ENCODE measurements at regions not wholly inside any gene's neighbourhood (a gene's known extent, or its start where the extent isn't known, plus 50 kb on each side); places are given as distances from the start of the nearest gene placed in this dataset.
"Not testable (repeated sequence)": the region's sequence is repeated elsewhere in the genome, so short reads cannot be mapped to it uniquely, and the experiment has no call there.

DNA sequence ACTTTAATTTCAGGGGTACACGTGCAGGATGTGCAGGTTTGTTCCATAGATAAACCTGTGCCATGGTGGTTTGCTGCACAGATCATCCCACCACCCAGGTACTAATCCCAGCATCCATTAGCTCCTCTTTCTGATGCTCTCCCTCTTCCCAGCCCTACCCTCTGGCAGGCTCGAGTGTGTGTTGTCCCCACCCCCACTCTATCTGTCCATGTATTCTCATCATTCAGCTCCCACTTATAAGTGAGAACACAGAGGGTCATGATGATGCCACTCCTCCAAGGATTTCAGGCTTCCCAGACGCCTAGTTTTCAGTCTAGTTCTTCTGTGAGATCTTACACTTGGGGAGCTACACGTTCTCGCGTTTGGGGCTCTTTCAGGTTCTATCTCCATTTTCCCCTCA lies 93.4 kb upstream of the NBPF11 start:
- WGBS (ENCODE audit: insufficient coverage, insufficient read length) = no CpG with 5 or more reads among the region's 6 CpGs
- not testable (repeated sequence) for H3K36me3 ChIP-seq (ENCODE audit: control insufficient read depth, insufficient read depth, low read length); H3K4me1 ChIP-seq (ENCODE audit: control insufficient read depth, insufficient read depth, low read length); H3K27ac ChIP-seq (ENCODE audit: low read length); DNase-seq (ENCODE audit: low read depth, low spot score); H3K9me3 ChIP-seq (ENCODE audit: control insufficient read depth, insufficient read depth, low read length); H3K4me3 ChIP-seq (ENCODE audit: low read length); H3K27me3 ChIP-seq (ENCODE audit: control insufficient read depth, insufficient read depth, low read length)

DNA sequence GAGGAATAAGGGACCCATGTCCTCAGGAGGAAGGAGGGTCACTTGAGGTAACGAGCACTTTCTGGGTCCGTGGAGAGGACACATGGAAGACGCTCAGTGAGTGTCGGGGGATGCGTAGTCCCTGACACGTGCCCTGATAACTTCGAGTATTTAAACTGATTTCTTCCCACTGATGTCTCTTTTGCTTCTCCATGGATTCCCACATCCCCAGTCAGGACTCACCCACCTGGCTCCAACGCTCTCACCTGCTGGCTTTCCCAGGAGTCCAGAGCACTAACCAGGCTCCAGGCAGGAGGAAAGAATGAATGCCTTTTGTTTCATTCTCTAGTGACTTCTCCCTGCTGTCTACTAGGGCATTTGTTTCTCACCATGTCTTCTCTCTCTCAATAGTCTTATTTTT lies 81.2 kb upstream of the NBPF11 start:
- WGBS (ENCODE audit: insufficient coverage, insufficient read length) = no CpG with 5 or more reads among the region's 8 CpGs
- H3K27me3 ChIP-seq (ENCODE audit: control insufficient read depth, insufficient read depth, low read length); H3K4me3 ChIP-seq (ENCODE audit: low read length); H3K27ac ChIP-seq (ENCODE audit: low read length); DNase-seq (ENCODE audit: low read depth, low spot score); H3K36me3 ChIP-seq (ENCODE audit: control insufficient read depth, insufficient read depth, low read length); H3K4me1 ChIP-seq (ENCODE audit: control insufficient read depth, insufficient read depth, low read length); H3K9me3 ChIP-seq (ENCODE audit: control insufficient read depth, insufficient read depth, low read length): not testable (repeated sequence)

DNA sequence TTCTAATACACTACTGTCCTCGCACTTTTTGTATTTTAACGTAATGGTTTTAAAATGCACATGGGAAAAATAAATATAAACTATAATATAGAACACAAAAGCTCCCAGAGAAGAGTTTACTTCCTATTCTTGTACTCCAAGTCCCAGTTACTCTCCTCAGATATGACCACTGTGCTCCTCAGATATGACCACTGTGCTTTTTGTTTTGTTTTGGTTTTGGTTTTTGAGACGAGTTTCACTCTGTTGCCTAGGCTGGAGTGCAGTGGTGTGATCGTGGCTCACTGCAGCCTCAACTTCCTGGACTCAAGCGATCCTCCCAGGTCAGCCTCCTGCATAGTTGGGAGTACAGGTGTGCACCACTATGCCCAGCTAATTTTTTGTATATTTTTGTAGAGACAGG lies 76.8 kb upstream of the NBPF11 start:
- DNase-seq (ENCODE audit: low read depth, low spot score); H3K27me3 ChIP-seq (ENCODE audit: control insufficient read depth, insufficient read depth, low read length); H3K4me3 ChIP-seq (ENCODE audit: low read length); H3K4me1 ChIP-seq (ENCODE audit: control insufficient read depth, insufficient read depth, low read length); H3K27ac ChIP-seq (ENCODE audit: low read length); H3K9me3 ChIP-seq (ENCODE audit: control insufficient read depth, insufficient read depth, low read length); H3K36me3 ChIP-seq (ENCODE audit: control insufficient read depth, insufficient read depth, low read length): not testable (repeated sequence)
- no CpG with 5 or more reads among the region's 5 CpGs for WGBS (ENCODE audit: insufficient coverage, insufficient read length)

DNA sequence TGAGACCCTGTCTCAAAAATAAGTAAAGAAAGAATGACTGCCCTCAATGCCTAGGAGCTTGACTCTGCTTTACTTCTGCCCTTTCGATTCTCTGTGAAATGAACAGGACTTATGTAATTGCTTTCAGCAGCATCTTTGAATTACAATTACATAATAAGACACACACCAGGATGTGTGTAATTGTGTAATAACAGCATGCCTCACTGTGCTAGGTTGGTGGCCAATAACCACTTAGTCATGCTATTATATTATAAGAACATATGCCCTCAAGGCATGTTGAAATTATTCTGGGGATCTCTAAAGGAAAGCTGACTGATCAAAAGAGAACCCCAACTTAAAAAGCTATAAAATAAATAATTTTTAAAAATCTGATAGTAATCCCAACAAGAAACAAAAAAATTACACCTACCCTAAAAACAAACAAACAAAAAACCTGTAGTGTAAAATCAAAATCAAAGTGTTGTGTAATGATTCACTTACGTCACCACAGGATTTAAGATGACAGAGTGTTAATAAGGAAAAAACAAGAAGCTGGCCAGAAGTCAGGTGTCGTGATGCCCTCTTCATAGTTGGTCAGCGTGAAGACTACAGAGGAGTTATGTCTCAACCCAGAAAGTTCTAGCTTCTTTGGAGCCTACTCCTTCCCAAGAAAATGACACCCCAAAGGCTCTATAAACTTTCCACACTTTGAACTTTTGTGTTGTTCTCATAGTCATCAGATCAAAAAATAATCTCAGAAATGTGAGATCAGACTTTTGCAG lies 70.5 kb upstream of the NBPF11 start:
- H3K27me3 ChIP-seq (ENCODE audit: control insufficient read depth, insufficient read depth, low read length); H3K27ac ChIP-seq (ENCODE audit: low read length); H3K4me1 ChIP-seq (ENCODE audit: control insufficient read depth, insufficient read depth, low read length); H3K9me3 ChIP-seq (ENCODE audit: control insufficient read depth, insufficient read depth, low read length); H3K36me3 ChIP-seq (ENCODE audit: control insufficient read depth, insufficient read depth, low read length); H3K4me3 ChIP-seq (ENCODE audit: low read length); DNase-seq (ENCODE audit: low read depth, low spot score): not testable (repeated sequence)
- WGBS (ENCODE audit: insufficient coverage, insufficient read length) = no CpG with 5 or more reads among the region's 4 CpGs

DNA sequence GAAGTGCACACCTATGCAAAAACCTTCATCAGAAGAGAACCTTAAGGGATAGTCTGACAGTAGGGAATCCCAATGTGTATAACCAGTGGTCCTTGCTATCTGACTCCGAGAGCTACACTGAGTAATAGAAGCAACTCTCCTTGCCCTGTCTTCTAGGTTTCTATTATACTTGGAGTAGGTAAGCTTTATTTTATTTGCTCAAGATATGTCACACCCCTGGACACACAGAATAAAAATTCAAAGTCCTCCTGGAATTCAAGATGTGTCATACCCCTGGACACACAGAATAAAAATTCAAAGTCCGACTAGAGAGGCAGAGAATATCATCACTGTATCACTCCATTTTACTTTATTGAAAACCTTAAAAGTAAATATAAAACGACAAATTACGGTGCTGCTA lies 69.5 kb upstream of the NBPF11 start:
- H3K4me1 ChIP-seq (ENCODE audit: control insufficient read depth, insufficient read depth, low read length); H3K27me3 ChIP-seq (ENCODE audit: control insufficient read depth, insufficient read depth, low read length); H3K27ac ChIP-seq (ENCODE audit: low read length); H3K36me3 ChIP-seq (ENCODE audit: control insufficient read depth, insufficient read depth, low read length); H3K9me3 ChIP-seq (ENCODE audit: control insufficient read depth, insufficient read depth, low read length); DNase-seq (ENCODE audit: low read depth, low spot score); H3K4me3 ChIP-seq (ENCODE audit: low read length): not testable (repeated sequence)
- no CpG with 5 or more reads among the region's 4 CpGs for WGBS (ENCODE audit: insufficient coverage, insufficient read length)

DNA sequence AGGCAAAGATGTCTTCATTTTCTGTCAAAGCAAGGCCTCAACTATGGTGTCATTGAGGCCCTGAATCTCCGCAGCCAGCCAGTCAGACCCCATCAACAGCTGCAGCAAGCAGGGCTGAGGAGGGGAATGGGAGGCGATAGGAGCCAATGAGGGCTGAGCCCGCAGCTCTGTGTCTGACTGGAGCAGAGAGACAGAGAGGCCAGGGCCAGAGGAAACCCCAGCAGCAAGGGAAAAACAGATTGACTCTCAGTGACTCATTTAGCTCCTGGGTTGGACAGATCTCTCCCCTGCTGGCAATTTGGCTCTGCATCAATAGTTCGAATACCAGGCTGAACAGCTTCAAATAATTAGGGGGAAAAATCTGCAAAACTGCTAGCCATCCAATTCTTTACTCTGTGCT lies 67.1 kb upstream of the NBPF11 start:
- DNase-seq (ENCODE audit: low read depth, low spot score); H3K4me1 ChIP-seq (ENCODE audit: control insufficient read depth, insufficient read depth, low read length); H3K4me3 ChIP-seq (ENCODE audit: low read length); H3K27ac ChIP-seq (ENCODE audit: low read length); H3K9me3 ChIP-seq (ENCODE audit: control insufficient read depth, insufficient read depth, low read length); H3K27me3 ChIP-seq (ENCODE audit: control insufficient read depth, insufficient read depth, low read length); H3K36me3 ChIP-seq (ENCODE audit: control insufficient read depth, insufficient read depth, low read length): not testable (repeated sequence)
- WGBS (ENCODE audit: insufficient coverage, insufficient read length) = no CpG with 5 or more reads among the region's 4 CpGs

DNA sequence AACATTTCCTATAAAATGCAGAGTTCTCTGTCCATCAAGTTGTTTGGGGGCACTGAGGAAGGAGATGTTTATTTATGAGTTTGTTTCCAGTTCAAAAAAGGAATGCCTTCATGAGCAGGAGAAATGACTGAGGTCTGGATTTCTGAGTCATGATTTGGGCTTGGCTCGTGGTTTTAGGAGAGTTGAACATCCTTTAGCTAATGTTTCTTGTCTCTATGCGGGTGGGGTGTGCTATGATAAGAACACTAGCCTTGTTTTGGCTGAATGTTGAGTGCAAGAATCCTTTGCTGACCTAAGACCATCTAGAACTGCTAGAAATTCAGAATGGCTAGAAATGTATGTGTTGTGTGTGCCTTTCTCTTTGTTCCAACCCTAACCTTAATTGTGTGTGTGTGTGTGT lies 59.1 kb upstream of the NBPF11 start:
- WGBS (ENCODE audit: insufficient coverage, insufficient read length) = no CpG with 5 or more reads among the region's 2 CpGs
- H3K27me3 ChIP-seq (ENCODE audit: control insufficient read depth, insufficient read depth, low read length); H3K4me3 ChIP-seq (ENCODE audit: low read length); H3K4me1 ChIP-seq (ENCODE audit: control insufficient read depth, insufficient read depth, low read length); DNase-seq (ENCODE audit: low read depth, low spot score); H3K27ac ChIP-seq (ENCODE audit: low read length); H3K9me3 ChIP-seq (ENCODE audit: control insufficient read depth, insufficient read depth, low read length); H3K36me3 ChIP-seq (ENCODE audit: control insufficient read depth, insufficient read depth, low read length): not testable (repeated sequence)

DNA sequence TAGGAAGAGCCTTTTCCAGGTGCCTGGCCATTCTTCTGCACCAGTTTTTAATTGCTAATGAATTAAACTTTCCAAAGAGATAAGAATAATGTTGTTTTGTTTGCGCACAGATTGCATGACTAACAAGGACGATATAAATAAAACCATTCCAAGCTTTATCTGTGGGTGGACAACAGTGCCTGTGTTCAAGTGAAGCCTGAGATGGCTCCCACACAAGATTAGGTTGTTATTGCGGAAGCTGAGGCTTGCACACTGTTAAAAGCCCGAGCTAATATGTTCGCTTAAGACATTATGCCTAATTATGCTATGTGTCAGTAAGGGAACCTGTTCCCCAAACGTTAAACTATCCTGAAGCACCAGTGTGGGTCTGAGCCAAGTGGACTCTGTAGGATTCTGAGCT lies 58.5 kb upstream of the NBPF11 start:
- not testable (repeated sequence) for H3K9me3 ChIP-seq (ENCODE audit: control insufficient read depth, insufficient read depth, low read length); H3K27me3 ChIP-seq (ENCODE audit: control insufficient read depth, insufficient read depth, low read length); DNase-seq (ENCODE audit: low read depth, low spot score); H3K4me1 ChIP-seq (ENCODE audit: control insufficient read depth, insufficient read depth, low read length); H3K4me3 ChIP-seq (ENCODE audit: low read length); H3K27ac ChIP-seq (ENCODE audit: low read length); H3K36me3 ChIP-seq (ENCODE audit: control insufficient read depth, insufficient read depth, low read length)
- no CpG with 5 or more reads among the region's 6 CpGs for WGBS (ENCODE audit: insufficient coverage, insufficient read length)

DNA sequence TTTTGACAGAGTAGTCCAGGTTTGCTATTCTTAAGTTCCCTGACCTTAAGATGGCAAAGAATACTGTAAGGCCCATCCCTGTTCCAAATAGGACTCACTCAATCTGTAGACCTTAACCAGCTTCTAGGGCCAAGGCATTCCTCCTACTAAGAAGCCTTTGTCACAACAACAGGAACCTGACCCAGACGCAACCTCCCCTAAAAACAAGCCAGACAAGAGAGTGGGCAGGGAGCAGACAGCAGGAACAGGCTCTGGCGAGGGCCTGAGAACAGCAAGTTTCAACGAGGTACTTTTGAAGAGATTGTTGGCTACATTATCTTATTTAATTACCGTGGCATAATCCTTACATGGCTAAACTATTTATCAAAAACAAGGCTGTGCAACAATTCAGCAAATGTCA lies 58.1 kb upstream of the NBPF11 start:
- not testable (repeated sequence) for DNase-seq (ENCODE audit: low read depth, low spot score); H3K4me3 ChIP-seq (ENCODE audit: low read length)
- no CpG with 5 or more reads among the region's 4 CpGs for WGBS (ENCODE audit: insufficient coverage, insufficient read length)

DNA sequence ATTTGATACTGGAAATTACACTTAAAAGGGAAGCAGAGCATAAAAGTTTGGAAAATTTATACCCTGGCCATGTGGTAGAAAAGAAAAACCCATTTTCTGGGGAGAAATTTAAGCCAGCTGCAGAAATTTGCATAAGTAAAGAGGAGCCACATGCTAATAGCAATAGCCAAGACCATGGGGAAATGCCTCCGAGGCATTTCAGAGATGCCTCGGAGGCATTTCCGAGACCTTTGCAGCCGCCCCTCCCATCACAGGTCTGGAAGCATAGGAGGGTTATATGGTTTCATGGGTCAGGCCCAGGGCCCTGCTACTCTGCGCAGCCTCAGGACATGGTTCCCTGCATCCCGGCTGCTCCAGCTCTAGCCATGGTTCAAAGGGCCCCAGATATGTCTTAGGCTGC lies 49.9 kb upstream of the NBPF11 start:
- not testable (repeated sequence) for DNase-seq (ENCODE audit: low read depth, low spot score); H3K27me3 ChIP-seq (ENCODE audit: control insufficient read depth, insufficient read depth, low read length); H3K27ac ChIP-seq (ENCODE audit: low read length); H3K4me1 ChIP-seq (ENCODE audit: control insufficient read depth, insufficient read depth, low read length); H3K36me3 ChIP-seq (ENCODE audit: control insufficient read depth, insufficient read depth, low read length); H3K9me3 ChIP-seq (ENCODE audit: control insufficient read depth, insufficient read depth, low read length); H3K4me3 ChIP-seq (ENCODE audit: low read length)
- WGBS (ENCODE audit: insufficient coverage, insufficient read length) = no CpG with 5 or more reads among the region's 6 CpGs

More for the DNA sequence above, 58.1 kb upstream of the NBPF11 start:
- not testable (repeated sequence) for H3K4me1 ChIP-seq (ENCODE audit: control insufficient read depth, insufficient read depth, low read length); H3K27me3 ChIP-seq (ENCODE audit: control insufficient read depth, insufficient read depth, low read length); H3K36me3 ChIP-seq (ENCODE audit: control insufficient read depth, insufficient read depth, low read length); H3K9me3 ChIP-seq (ENCODE audit: control insufficient read depth, insufficient read depth, low read length); H3K27ac ChIP-seq (ENCODE audit: low read length)

All from iPS DF 6.9 (cell line).